HG03159 (cell line): ENCODE measurements at regions not wholly inside any gene's neighbourhood (a gene's known extent, or its start where the extent isn't known, plus 50 kb on each side); places are given as distances from the start of the nearest gene placed in this dataset.

ENCODE experiments used
- ATAC-seq: cut with Tn5 transposase; IDR thresholded peaks from one replicate; pipeline ENCODE4 v1.9.1; 2021; ENCODE audit warnings: mild to moderate bottlenecking, moderate library complexity; ENCODE audit not compliant: unreplicated experiment

DNA sequence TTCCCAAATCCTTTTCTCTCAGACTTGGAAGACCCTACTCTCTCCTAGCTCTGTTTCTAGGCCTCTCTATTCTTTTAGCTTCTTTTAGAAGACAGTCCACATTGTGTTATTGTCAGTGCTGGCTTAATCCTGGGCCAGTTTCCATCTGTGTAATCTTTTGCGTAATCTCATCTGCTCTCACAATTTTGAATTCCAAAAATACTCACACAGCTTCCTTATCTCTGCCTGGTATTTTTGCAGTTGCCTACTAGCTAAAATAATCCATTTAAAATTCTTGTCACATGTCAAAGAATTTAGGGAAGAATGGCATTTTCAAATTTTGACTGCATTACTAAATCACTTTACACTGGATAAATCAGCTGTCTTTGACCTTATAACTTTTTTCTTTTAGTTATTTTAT, 200.6 kb upstream of the MEX3C start:
- ATAC-seq, result no peak

DNA sequence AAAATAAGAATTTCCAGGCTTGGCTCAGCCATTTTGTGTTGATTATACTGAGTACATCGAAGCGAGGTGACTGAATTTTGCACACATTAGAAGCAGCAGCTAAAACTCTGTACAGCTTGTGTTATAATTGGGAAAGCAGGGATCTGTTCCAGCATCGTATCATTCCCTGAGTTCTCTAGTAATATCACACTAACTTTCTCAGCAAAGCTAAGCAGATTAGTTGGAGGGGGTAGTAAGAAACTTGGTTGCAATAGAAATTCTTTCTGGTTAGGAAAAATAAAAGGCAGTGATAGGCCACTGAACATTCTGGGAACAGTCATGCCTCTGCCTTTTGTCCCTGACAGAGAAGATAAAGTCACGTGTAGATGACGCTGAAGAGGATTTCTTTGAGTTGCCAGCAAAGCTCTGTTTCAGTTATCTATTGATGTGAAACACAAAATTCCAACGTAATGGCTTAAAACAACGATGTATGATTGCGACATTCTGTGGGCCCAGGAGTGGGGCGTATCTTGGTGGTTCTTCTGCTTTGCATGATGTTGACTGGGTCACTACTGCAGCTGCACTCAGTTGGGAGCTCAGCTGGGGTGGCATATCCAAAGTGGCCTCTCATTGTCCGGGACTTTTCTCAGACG, 202.1 kb upstream of the MEX3C start:
- no peak for ATAC-seq

DNA sequence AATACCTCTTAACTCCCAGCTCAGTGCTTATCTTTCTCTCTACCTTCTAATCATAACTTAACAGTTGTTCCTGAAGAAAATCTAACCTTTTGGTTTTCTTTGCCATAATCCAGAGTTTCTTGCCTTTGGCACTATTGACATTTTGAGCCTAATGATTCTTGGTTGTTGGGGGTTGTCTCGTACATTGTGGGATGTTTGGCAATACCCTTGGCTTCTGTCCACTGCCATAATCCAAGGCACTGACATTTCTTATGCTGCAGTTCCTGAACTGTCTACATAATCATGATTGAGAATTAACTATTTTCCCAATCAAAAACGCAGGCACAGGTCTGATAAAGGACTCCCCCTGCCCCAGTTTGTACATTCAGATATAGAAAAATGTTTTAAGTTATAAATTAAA, 203.2 kb upstream of the MEX3C start:
- ATAC-seq, result no peak

DNA sequence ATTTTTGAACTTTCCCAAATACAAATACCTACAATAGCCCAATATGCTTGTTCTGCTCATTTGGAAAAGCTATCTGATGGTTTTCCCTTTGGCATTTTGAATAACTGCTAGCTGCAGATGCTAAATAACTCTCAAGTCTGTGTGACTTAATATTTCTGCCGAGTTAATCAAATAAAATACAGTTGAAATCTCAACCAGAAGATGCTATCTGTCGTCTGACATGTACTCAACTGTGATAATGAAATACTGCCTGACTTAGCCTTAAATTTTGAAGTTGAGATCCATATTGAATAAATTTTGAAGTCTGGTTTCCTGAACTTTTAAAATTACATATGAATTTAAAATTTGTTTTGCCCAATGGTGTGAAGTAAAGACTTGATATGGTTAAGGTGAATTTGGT, 204.4 kb upstream of the MEX3C start:
- ATAC-seq, result no peak

DNA sequence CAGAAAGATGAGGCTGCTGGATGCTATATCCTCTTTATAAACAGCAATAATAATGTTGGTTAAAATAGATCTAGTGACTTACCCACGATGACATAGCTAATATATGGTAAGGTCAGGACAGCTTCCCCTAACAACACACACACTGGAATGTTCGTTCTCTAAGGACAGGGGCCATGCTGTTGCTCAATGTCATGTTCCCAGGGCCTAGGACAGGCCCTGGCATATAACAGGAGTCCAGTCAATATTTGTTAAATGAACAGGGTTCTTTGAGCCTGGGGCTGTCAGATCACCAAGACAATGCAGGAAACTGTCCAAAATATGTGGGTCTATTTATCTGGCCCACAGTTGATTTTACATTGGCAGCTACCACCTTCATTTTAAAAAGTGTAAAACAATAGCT, 207.1 kb upstream of the MEX3C start:
- ATAC-seq, result no peak

DNA sequence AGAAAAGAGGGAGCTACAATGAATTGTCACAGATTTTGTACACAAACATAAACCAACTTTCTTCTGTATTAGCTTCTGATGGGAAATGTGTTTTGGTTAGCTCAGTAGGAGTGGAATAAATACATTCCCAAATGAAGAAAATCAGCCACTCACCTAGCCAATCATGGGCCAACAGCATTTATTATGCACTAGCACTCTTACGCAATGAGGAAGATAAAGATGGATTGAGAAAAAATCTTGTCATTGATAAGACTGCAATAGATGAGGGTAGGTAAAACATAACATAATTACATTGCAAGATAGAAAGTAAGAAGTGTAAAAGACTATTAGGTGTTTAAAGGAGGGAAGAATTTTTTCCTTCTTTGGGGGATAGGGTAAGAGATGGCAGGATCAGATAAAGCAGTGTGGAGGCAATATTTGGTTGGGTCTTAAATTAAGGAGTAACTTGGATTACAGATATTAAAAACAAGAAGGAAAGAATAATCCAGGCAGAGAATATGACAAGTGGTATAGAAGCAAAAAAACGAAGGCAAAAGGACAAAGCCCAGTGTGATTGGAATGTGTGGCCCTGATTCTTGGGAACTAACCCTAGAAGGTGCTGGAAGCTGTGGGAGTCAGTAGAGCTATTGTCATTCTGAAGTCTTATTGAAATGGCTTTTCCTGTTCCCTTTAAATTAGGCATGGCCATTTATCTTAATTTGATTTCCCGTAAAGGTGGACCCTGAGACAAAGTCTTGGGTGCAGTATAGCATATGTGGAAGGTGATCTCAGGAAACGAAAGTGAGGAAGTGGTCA, 208.4 kb upstream of the MEX3C start:
- ATAC-seq, result no peak

DNA sequence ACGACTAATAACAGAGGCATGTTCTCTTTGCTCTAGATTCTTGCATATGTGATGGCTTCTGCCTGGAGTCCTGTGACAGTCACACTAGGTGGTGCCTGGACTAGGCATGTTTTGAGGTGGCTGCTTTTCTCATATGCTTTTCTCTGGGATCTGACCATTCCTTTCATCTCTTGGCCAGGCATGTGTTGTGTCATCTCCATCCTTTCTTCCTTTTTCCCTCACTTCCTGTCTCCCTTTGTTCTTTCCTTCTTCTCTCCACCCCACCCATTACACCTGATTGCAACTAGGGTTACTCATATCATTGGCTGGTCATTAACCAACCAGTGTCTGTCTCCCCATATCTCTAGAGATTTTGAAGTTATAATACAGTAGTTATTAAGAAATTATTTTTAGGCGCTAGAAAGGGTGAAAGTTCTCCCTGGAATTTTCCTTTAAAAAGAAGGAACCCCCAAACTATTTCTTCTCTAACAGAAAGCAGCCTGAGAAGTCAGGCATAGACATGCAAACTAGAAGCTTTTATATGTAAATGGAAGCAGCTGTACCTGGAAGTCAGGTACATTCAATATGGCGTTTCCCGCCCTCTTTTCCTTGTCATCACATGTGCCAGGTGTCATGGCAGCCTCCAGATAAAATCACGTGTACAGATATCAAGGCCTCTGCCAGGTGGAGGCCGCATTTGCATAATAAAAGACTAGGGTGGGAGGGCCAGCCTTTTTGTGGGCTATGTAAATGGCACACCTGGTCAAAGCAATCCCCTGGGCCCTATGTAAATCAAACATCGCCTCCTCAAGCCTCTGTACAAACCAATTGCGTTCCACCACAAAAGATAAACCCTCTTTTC, 220.4 kb upstream of the MEX3C start:
- no peak for ATAC-seq

DNA sequence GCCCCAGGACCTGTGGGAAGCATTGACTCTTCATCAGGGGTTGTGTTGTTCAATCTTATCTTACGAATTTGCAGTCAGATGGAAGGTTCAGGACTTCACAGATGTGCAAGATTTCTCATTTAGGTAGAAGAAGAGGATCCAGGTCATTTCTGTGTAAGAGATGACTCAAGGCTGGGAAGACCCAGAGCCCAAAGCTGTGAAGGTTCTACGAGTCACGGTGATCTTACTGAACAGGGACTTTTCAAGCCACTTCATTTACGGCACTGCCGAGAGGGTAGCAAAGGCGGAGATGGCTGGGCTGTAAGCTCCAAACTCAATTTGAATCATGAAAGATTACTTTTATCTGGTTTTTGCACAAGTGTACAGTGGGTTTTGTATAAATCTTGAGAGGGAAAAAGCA, 228.0 kb upstream of the MEX3C start:
- peak; percentile 58 for ATAC-seq

DNA sequence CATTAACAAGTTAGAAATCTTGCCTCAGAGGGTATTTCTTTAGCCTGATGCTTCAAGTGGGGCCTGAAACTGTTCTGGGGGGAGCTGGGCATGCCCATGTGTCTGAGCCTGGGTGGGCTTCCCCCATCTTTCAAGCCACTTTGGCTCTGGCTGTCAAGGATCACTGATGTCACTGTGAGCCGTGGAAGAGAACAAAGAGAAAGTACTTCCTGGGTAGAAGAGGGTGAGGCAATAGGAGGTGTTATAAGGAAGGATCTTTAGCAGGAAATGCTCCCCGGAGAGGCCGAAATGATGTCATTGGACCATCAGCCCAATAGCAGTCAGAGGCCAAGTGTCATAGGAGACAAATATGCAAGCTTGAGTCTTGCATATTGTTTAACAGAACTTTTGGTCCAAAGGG, 228.4 kb upstream of the MEX3C start:
- ATAC-seq, result peak; percentile 34

DNA sequence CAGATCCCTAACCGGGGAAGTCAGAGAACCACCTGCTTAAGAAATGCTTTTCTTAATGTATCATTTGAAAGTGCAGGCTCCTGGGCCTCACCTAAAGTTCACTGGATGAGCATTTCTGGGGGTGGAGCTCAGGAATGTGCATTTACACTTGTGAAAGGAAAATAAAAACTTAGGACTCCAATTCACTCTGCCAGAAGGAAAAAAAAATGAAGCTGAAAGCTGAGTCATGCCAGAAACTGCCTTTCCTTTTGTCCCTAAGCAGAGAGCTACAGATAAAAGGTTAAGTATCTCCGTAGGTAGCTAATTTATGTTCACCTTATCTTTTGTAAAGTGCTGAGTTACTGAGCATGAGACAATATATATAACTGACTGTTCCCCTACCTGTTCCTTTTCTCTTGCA, 229.5 kb upstream of the MEX3C start:
- no peak for ATAC-seq

DNA sequence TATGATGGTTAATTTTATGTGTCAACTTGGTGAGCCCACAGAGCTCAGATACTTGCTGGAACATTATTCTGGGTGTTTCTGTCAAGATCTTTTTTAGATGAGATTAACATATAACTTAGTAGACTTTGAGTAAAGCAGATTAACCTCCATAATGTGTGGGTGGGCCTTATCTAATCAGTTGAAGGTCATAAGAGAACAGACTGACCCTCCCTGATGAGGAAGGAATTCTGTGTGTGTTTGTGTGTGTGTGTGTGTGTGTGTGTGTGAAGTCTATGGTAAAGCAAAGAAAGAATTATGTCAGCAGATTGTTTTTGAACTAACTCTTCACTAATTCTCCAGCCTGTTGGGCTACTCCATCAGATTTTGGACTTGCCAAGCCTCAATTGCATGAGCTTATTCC, 232.2 kb upstream of the MEX3C start:
- no peak for ATAC-seq

DNA sequence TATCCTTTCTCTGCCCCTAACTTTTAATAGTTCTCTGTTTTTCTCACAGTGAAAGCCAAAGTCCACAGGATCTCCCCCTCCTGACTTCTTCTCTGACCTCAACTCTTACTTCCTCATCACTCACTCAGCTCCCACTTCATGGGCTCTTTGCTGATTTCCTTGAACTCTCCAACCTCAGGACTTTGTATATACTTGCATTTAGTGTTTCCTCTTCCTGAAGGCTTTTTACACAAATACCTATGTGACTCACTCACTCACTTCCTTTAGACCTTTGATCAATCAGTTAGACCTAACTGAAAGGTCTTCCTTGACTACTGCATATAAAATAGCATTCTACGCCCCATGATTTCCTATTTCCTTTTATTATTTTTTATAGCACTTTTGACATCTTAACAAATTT, 233.1 kb upstream of the MEX3C start:
- no peak for ATAC-seq

DNA sequence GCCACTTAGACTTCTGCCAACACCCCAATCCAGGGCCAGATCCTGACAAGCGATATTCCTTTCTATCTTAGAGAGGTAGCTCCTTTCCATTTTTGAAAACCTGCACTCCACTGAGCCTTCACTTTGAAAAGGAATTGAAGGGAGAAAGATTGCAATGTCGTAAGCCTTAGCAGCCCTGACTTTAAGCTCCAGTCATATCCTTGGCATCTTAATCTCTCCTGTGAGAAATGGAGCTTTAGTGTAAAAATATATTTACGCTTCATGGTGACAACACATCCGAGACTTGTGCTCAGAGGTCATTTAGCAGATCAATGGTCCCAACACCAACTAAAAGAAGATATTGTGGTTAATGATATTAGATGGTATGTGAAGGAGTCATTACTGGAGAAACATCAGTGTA, 235.8 kb upstream of the MEX3C start:
- no peak for ATAC-seq

DNA sequence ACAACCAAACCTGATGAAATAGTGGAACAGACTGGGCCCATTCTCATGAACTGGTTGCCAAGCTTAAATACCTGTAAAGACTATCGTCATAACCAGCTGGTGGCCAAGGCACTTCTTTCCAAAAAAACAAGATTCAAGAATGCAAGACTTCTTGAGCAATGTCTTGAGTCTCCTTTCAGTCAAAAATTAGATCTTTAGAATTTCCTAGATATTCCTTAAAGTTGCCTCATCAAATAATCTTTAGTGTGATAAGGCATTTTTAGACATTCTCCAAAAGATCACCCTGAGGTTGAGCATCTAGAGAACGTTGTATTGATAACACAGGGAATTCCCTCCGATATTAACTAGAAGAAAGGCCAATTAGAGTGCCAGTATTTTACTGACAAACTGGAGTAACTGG, 236.4 kb upstream of the MEX3C start:
- no peak for ATAC-seq

DNA sequence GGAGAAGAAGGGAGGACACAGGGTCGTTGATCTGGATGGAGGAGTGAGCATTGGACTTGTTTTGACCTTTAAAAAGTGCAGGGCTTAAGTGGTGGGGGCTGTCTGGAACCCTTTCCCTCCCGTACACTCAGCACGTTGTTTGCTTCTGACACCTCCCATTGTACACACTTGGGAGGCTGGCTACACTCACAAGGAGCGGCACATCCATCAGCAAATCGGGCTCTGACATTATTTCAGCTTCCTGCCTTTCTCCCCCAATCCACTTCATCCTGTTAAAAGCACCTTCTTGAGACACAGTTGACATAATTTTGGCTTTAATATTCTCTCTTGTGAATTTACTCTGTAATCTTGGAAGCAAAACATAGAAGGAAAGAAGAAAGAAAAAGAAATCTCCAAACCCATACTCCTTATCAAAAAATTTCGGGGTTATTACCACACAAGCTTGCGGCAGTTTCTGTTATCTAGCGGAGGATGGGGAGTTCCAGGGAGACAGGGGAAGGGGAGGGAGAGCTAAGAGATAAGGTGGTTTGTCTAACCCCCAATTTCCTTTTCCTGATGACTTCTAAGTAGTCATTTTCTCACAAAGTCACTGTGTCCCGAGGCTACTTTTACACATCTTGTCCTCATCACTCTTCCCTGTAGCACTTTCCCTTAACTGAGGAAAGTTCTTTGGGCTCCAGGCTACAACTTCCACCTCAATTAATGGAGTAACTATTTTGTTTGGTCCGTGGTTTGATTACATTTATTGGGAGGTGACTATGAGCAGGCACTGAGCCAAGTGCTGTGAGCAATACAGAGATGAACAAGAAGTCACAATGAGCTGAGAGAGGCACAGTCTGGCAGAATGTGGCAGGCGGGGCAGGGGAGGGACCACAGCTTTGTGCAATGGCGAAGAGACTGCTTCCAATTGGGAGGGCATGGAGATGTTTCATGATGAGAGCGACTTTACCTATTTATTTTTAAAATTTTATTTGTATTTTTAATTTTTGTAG, 240.1 kb upstream of the MEX3C start:
- no peak for ATAC-seq

DNA sequence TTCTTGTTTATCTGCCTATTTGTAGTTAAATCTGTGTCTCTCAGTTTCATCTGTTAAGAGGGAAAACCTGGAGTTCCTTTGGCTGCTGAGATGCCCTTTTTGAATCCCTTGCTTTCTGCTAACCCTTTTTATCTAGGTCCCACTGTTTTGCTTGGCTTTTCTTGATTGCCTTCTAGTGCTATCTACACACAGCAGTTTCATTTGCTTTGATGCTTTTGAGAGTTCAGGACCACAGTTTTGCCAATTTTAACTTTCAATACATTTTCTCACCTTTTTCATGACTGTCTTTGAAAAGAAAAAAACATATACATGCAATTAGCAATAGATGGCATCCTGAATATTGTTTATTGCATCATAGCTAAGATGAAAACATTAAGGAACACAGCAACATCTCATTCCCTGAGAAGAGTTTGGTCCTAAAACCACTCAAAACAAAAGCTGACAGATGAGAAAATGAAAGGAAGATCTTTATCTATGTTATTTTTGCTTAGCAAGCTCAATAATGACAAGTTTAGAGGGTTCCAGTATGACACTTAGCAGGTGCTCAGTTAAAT, 241.4 kb upstream of the MEX3C start:
- no peak for ATAC-seq

DNA sequence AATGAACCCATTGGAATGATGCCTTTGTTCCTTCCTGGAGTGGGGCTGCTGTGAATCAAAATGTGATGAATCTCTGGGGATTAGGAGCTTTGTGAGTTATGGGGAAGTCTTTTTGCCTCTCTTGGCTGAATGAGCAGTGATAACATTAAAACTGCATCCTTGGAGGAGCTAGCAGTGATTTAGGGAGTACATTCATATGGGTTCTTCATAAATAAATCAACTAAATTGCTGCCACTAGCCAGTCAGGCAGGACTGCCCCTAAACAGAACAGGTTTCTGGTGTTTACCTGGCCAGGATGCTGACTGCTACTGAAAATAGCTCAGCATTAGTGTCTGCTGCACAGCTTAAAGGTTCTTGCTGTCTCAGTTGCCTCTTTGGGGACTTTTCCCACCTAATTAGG, 244.5 kb upstream of the MEX3C start:
- no peak for ATAC-seq

DNA sequence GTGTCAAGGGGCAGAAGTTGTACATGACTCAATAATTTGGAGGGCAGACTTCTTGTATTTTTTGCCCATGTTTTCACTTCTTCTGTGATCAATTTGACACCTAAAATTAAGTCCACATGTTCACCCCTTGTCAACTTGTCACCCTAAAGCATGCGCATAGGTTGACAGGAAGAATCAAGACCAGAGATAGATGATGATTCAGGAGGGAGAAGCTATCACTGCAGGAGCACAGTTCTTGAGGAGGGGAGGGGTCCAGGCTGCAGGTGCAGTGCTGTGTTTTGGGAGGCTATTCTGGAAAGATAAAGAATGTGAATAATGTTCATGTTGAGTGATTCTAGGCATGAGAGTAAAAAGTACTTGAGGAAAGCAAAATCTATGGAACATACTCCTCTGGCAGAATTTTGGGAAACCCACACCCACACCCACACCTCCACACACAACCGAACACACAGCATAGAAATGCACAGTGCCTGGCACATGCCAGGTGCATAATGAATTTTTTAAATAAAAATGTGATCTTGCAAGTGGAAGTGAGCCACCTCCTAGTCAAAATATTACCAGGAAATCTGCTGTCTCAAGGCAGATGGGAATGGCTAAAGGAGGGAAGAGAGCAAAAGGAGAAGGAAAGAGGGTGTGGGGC, 249.2 kb upstream of the MEX3C start:
- no peak for ATAC-seq

DNA sequence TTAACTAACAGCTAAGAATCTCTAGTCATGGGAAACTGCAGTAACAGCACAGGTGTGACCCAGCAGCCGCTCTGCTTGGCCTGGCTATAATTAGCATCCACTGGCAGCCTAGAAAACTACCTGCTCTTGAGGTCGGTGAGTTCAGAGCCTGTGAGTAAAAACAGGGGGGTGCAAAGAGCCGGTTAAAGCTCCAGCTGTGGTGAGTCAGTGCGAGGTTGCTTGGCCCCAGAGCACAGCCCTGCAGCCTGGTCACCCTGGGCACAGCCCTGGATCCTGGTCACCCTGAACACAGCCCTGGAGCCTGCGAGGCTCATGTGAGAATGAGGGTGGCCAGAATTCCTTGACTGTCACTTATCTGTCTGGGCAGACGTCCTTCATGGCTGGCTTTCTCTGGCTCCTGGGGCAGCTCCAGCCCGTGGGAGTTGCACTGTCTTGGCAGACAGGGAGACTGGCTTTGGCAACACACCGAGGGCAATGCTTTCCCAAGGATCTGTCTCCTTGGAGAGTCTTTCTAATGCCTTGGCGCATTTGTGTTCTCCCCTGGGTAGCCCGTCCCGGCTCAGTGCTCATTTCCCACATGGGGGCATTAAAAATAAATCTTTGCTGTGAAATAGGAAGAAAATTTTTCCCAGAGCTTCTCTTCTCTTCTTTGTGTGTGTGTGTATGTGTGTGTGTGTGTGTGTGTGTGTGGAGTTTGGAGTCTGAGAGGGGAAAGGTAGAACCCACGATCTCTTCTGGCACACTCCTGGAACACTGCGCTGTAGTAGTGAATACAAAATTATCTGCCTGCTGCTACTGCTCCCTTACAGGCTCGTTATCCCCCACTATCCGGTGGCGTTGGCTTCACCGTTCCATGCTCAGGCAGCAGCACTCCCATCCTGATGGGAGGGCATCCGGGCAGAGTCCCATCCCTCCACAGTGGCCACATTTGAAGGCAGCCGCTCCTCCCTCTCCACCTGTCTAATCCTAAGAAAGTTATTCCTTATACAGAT, 250.2 kb upstream of the MEX3C start:
- ATAC-seq, result no peak
